GM23338 (cell line): ENCODE measurements at regions not wholly inside any gene's neighbourhood (a gene's known extent, or its start where the extent isn't known, plus 50 kb on each side); places are given as distances from the start of the nearest gene placed in this dataset.

ENCODE experiments used
- CREB1 ChIP-seq: fragments of 250-450 bp; sonication (Bioruptor Pico); IDR thresholded peaks from 2 replicates; pipeline ENCODE4 v1.5.0; 2020; ENCODE audit warnings: low read depth, mild to moderate bottlenecking, moderate library complexity
- CTCF ChIP-seq, 2 experiments: fragments of 200-600 bp in 1 of 2; sonication (generic) in 1 of 2; conservative IDR thresholded peaks; 2 replicates each; pipeline versions ENCODE4 v1.5.1 to v1.6.1; 2016 to 2017; ENCODE audit warnings: antibody characterized with exemption in 2 of 2, low read depth in 2 of 2, mild to moderate bottlenecking in 2 of 2, moderate library complexity in 1 of 2
- ETS1 ChIP-seq: IDR thresholded peaks from 2 replicates; pipeline ENCODE4 v1.6.1; 2016; ENCODE audit warnings: antibody characterized with exemption
- EZH2 ChIP-seq: fragments of 200-600 bp; sonication (generic); IDR thresholded peaks from one replicate; pipeline ENCODE4 v1.8.0; 2017; ENCODE audit warnings: antibody characterized with exemption, mild to moderate bottlenecking, low read depth; ENCODE audit not compliant: unreplicated experiment
- EZH2phosphoT487 ChIP-seq: fragments of 200-600 bp; sonication (generic); IDR thresholded peaks from one replicate; pipeline ENCODE4 v1.8.1; 2018; ENCODE audit warnings: antibody characterized with exemption; ENCODE audit not compliant: unreplicated experiment
- JUNB ChIP-seq: IDR thresholded peaks from one replicate; pipeline ENCODE4 v1.6.1; 2016; ENCODE audit warnings: antibody characterized with exemption; ENCODE audit not compliant: unreplicated experiment
- NANOG ChIP-seq: IDR thresholded peaks from 2 replicates; pipeline ENCODE4 v1.6.1; 2016; ENCODE audit warnings: antibody characterized with exemption, borderline replicate concordance
- POLR2AphosphoS5 ChIP-seq: IDR thresholded peaks from 2 replicates; pipeline ENCODE4 v1.6.1; 2016; ENCODE audit warnings: antibody characterized with exemption, low read depth
- REST ChIP-seq: IDR thresholded peaks from one replicate; pipeline ENCODE4 v1.6.1; 2018; ENCODE audit warnings: antibody characterized with exemption; ENCODE audit not compliant: unreplicated experiment
- STAT1 ChIP-seq: IDR thresholded peaks from one replicate; pipeline ENCODE4 v1.6.1; 2016; ENCODE audit warnings: antibody characterized with exemption; ENCODE audit not compliant: unreplicated experiment
- ZNF114 ChIP-seq: fragments of 250-450 bp; sonication (Bioruptor Pico); IDR thresholded peaks from 2 replicates; pipeline ENCODE4 v1.5.0; 2020; ENCODE audit warnings: mild to moderate bottlenecking, moderate library complexity
- ZNF331 ChIP-seq: fragments of 250-450 bp; sonication (Bioruptor Pico); IDR thresholded peaks from 2 replicates; pipeline ENCODE4 v1.5.0; 2020; ENCODE audit warnings: low read depth, mild to moderate bottlenecking, moderate library complexity

- TF ChIP-seq EZH2phosphoT487 (no peak), ETS1 (no peak), POLR2AphosphoS5 (no peak), CTCF (conservative IDR thresholded peaks at IDR 0.05; ENCODE audit: low read depth in 2 of 2) (no peak), JUNB (no peak), EZH2 (no peak), CREB1 (no peak), NANOG (no peak), REST (no peak), ZNF331 (no peak), STAT1 (no peak), ZNF114 (CRISPR knock-in tag) (no peak)
Measured at GRCh38 chr2:7953195-7953594, 728.7 kb upstream of the ID2 start.
